ENCODE measurements at regions not wholly inside any gene's neighbourhood (a gene's known extent, or its start where the extent isn't known, plus 50 kb on each side); places are given as distances from the start of the nearest gene placed in this dataset.

- Histone ChIP-seq H3K4me1 (ENCODE audit: insufficient read depth, low read length) (no peaks in the 10 kb centered on the region), H3K36me3 (ENCODE audit: insufficient read depth, low read length) (no peaks in the 10 kb centered on the region), H4K20me1 (ENCODE audit: insufficient read depth, low read length) (no peaks in the 10 kb centered on the region), H2AFZ (ENCODE audit: low read depth, low read length) (no peak overlapping the region), H3K27me3 (ENCODE audit: insufficient read depth, low read length, poor library complexity) (no peaks in the 10 kb centered on the region), H3K27ac (ENCODE audit: low read length) (no peak overlapping the region), H3K79me2 (ENCODE audit: insufficient read depth, low read length) (no peaks in the 10 kb centered on the region), H3K4me3 (ENCODE audit: low read depth in 1 of 2, low read length in 2 of 2) (no peak overlapping the region), H3K4me2 (ENCODE audit: insufficient read depth, low read length) (no peak overlapping the region), H3K9ac (ENCODE audit: low read depth, low read length) (no peak overlapping the region), H3K9me3 (ENCODE audit: insufficient read depth, low read length, severe bottlenecking) (no peaks in the 10 kb centered on the region)
- DNase-seq (no peak), ATAC-seq (ENCODE audit: insufficient read depth, low read depth) (no peak)
- no peak for TF ChIP-seq EZH2 (IDR thresholded peaks at IDR 0.05; ENCODE audit: borderline replicate concordance, low read depth, low read length, severe bottlenecking)
- TF ChIP-seq, protein P1, sequence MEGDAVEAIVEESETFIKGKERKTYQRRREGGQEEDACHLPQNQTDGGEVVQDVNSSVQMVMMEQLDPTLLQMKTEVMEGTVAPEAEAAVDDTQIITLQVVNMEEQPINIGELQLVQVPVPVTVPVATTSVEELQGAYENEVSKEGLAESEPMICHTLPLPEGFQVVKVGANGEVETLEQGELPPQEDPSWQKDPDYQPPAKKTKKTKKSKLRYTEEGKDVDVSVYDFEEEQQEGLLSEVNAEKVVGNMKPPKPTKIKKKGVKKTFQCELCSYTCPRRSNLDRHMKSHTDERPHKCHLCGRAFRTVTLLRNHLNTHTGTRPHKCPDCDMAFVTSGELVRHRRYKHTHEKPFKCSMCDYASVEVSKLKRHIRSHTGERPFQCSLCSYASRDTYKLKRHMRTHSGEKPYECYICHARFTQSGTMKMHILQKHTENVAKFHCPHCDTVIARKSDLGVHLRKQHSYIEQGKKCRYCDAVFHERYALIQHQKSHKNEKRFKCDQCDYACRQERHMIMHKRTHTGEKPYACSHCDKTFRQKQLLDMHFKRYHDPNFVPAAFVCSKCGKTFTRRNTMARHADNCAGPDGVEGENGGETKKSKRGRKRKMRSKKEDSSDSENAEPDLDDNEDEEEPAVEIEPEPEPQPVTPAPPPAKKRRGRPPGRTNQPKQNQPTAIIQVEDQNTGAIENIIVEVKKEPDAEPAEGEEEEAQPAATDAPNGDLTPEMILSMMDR (IDR thresholded peaks at IDR 0.05; ENCODE audit: borderline replicate concordance, extremely low read depth, low read length, poor library complexity, severe bottlenecking): no peak
Measured at GRCh38 chr1:163794551-163794950, 472.8 kb downstream of the NUF2 start.

DNA sequence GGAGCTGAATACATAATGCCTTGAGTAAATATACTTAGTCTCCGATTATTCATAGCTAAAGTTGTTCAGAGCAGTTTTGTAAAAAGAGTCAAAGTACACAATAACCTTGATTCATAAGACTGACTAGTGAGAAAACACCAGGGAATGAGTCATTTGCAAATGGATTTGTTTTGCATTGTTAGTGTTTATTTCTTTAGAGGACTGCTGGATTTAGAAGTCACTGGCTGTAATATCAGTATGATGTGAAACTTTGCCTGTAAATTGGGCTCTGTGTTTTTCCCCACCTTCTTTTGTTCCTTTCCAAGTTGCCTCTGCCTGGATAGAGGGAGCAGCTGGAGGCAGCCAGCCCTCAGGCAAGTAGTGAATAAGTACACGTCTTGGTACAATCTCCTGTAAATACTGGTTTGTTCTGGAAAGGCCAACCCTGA is 474.7 kb downstream of the NUF2 start:
- no peak for ATAC-seq (ENCODE audit: insufficient read depth, low read depth)
- Histone ChIP-seq H3K9ac (ENCODE audit: low read depth, low read length) (no peak overlapping the region), H3K79me2 (ENCODE audit: insufficient read depth, low read length) (no peaks in the 10 kb centered on the region), H4K20me1 (ENCODE audit: insufficient read depth, low read length) (no peaks in the 10 kb centered on the region), H3K4me1 (ENCODE audit: insufficient read depth, low read length) (no peaks in the 10 kb centered on the region), H2AFZ (ENCODE audit: low read depth, low read length) (no peak overlapping the region), H3K4me2 (ENCODE audit: insufficient read depth, low read length) (no peak overlapping the region), H3K36me3 (ENCODE audit: insufficient read depth, low read length) (no peaks in the 10 kb centered on the region), H3K4me3 (ENCODE audit: low read depth in 1 of 2, low read length in 2 of 2) (no peak overlapping the region), H3K9me3 (ENCODE audit: insufficient read depth, low read length, severe bottlenecking) (no peaks in the 10 kb centered on the region), H3K27me3 (ENCODE audit: insufficient read depth, low read length, poor library complexity) (no peaks in the 10 kb centered on the region), H3K27ac (ENCODE audit: low read length) (no peak overlapping the region)
- no peak for TF ChIP-seq EZH2 (IDR thresholded peaks at IDR 0.05; ENCODE audit: borderline replicate concordance, low read depth, low read length, severe bottlenecking)
- TF ChIP-seq, protein P1 (IDR thresholded peaks at IDR 0.05; ENCODE audit: borderline replicate concordance, extremely low read depth, low read length, poor library complexity, severe bottlenecking): no peak
- DNase-seq: no peak

- H2AFZ ChIP-seq (ENCODE audit: low read depth, low read length): no peak overlapping the region
- no peak overlapping the region for H3K9ac ChIP-seq (ENCODE audit: low read depth, low read length)
- no peak for DNase-seq
- H3K4me1 ChIP-seq (ENCODE audit: insufficient read depth, low read length): no peaks in the 10 kb centered on the region
- no peak for ATAC-seq (ENCODE audit: insufficient read depth, low read depth)
- no peaks in the 10 kb centered on the region for H3K36me3 ChIP-seq (ENCODE audit: insufficient read depth, low read length)
- H3K4me3 ChIP-seq (ENCODE audit: low read depth in 1 of 2, low read length in 2 of 2): no peak overlapping the region
- no peaks in the 10 kb centered on the region for H3K79me2 ChIP-seq (ENCODE audit: insufficient read depth, low read length)
- TF ChIP-seq EZH2 (IDR thresholded peaks at IDR 0.05; ENCODE audit: borderline replicate concordance, low read depth, low read length, severe bottlenecking): no peak
- TF ChIP-seq, protein P1 (IDR thresholded peaks at IDR 0.05; ENCODE audit: borderline replicate concordance, extremely low read depth, low read length, poor library complexity, severe bottlenecking): no peak
- no peak overlapping the region for H3K27ac ChIP-seq (ENCODE audit: low read length)
- no peaks in the 10 kb centered on the region for H4K20me1 ChIP-seq (ENCODE audit: insufficient read depth, low read length)
- no peaks in the 10 kb centered on the region for H3K27me3 ChIP-seq (ENCODE audit: insufficient read depth, low read length, poor library complexity)
- no peak overlapping the region for H3K4me2 ChIP-seq (ENCODE audit: insufficient read depth, low read length)
- H3K9me3 ChIP-seq (ENCODE audit: insufficient read depth, low read length, severe bottlenecking): no peaks in the 10 kb centered on the region
Measured at GRCh38 chr1:163797816-163798215, 476.1 kb downstream of the NUF2 start.
